GM18867 (cell line): ENCODE measurements at regions not wholly inside any gene's neighbourhood (a gene's known extent, or its start where the extent isn't known, plus 50 kb on each side); places are given as distances from the start of the nearest gene placed in this dataset.
A peak's percentile ranks its signal among the peaks of the same experiment; 100 is the strongest.
"Not testable (repeated sequence)": the region's sequence is repeated elsewhere in the genome, so short reads cannot be mapped to it uniquely, and the experiment has no call there.

Experiments
- ATAC-seq: cut with Tn5 transposase; IDR thresholded peaks from one replicate; pipeline ENCODE4 v1.9.1; 2021; ENCODE audit warnings: mild to moderate bottlenecking, moderate library complexity; ENCODE audit not compliant: unreplicated experiment

DNA sequence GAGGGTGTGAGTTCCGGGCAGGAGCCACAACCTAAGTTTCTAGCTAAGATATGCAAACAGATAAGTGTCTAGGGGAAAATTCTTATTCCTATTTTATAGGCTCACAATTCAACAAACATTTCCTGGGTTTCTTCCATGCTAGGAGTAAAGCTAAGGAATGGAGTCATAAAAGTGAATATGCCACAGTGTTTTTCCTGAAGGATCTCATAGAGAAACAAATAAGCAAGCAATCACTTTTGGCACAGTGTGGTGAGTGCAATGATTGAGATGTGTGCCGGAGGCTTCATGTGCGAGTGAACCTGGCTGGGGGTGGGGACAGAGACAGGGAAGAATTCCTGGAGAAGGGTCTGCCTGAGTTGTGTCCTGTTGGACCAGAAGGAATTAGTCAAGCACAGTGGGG lies 147.4 kb downstream of the TENT5C start:
- no peak for ATAC-seq

DNA sequence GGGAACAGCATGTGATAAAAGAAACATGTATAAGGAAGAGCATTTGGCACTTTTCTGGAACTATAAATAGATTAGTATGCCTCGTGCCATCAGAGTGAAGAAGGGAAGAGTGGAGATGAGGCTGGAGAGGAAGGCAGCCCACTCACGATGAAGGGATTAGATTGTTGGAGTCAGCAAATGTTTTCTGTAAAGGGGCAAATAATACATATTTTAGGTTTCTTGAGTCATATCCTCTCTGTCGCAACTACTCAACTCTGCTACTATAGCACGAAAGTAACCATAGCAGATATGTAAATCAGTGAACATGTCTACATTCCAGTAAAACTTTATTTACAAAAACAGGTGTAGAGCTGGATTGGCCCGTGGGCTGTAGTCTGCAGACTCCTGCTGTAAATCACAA lies 147.8 kb downstream of the TENT5C start:
- ATAC-seq, result no peak

GRCh38 chr1:117754061-117754969 lies 148.5 kb downstream of the TENT5C start:
- ATAC-seq, result no peak

GRCh38 chr1:117757668-117758067 lies 151.8 kb downstream of the TENT5C start:
- no peak for ATAC-seq

DNA sequence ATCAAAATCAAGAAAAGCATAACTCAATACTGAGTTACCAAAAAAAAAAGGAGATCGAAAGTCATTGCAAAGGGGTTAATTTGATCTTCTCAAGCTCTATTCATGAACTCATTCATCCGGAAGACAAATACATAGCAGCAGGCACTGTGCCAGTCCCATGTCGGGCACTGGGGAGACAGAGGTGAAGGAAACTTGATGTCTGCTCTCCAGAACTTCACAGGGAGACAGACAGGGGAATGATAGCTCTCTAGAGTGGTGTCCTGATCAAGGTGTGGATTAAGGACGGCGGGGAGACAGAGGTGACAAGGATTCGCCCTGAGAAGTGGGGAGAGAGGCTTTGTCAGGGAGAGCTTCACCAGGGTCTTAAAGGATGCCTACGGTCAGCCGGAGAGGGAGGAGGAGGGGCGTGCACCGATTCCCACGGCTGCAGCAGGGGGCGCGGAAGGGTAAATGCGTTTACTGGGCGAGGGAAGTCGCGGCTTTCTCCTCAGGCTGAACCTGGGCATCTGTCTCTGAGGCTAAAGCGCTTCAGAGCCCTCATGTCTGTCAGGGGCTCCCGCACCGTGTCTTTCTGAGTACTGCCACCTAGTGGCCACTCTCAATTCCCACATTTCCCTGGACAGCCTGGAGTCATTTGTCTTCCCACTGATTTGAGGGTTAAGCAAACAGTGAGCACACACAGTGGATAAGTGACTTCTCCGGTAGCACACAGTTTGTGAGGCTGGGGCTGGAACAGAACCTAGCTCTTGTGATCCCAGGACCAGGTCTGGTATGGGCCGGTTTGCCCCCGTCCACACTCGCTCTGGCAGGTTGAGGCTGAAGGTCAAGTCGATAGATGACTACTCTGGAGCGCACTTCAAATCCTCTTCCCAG lies 152.8 kb downstream of the TENT5C start:
- ATAC-seq, result peak; percentile 69

DNA sequence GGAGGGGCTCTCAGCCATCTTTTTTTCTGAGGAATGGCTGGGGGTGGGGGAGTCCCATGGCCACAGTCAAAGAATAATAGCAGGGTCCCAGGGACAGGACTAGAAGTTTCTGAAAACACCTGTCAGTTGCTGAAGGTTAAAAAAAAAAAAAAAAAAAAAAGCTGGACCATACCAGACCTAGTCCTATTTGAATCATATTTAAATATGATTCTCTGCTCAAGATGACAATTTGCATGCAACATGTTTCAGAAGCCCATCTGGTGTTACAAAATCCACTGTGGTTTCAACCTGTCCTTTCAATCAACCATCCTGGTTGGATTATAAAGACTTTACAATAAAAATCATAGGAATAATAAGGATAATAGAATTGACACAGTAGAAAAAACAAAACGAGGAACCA lies 153.7 kb downstream of the TENT5C start:
- ATAC-seq, result peak; percentile 51

DNA sequence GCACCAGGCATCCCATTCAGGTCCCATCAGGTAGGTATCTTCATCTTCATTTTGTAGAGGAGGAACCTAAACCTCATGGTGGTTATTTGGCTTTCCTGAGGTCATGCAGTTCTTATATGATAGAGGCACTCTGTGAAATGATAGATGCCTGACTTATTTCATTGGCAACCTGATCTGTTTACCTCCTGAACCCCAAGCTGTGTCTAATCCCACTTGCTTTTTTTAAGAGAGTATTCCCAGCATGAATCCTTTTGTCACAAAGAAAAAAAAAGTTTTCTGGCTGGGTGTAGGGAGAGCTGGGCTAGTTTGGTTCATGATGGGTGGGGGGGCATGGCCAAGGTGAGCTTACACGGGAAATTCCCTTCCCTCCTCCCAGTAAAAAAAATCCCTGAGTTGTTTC lies 154.2 kb downstream of the TENT5C start:
- no peak for ATAC-seq

DNA sequence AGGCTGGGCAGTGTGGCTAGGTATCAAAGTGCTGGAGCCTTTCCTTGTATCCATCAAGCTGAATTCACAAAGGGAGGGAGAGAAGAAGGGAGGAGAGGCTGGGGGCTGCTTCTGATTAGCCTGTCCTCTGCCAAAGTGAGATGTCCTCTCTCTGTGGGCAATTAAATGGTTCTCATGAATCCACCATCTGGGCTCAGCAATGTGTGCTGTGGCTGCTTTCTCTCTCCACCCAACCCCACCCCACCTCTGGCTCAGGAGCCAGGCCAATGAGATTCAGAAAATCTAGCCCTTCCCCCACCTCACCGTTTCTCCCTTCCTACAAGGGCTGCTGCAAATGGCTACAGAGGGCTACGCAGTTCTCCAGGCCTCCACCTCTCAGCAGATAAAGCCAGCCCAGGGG lies 154.6 kb downstream of the TENT5C start:
- ATAC-seq, result no peak

- not testable (repeated sequence) for ATAC-seq
Measured at GRCh38 chr1:117767756-117768155, 161.7 kb downstream of the GDAP2 start.

GRCh38 chr1:117770981-117771531 lies 158.4 kb downstream of the GDAP2 start:
- no peak for ATAC-seq

DNA sequence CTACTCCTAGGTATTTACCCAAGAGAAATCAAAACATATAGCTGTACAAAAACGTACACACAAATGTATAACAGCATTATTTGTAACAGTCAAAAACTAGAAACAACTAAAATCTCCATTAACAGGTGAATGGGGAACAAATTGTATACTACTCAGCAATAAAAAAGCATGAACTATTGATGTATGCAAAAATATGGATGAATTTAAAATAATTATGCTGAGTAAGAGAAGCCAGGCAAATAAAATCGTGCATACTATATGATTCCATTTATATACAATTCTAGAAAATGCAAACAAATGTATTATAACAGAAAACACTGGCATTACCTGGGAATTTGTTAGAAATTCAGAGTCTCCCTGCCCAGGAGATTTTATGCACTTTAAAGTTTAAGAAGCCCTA lies 150.1 kb downstream of the GDAP2 start:
- ATAC-seq, result no peak

GRCh38 chr1:117780687-117781475 lies 148.5 kb downstream of the GDAP2 start:
- no peak for ATAC-seq

DNA sequence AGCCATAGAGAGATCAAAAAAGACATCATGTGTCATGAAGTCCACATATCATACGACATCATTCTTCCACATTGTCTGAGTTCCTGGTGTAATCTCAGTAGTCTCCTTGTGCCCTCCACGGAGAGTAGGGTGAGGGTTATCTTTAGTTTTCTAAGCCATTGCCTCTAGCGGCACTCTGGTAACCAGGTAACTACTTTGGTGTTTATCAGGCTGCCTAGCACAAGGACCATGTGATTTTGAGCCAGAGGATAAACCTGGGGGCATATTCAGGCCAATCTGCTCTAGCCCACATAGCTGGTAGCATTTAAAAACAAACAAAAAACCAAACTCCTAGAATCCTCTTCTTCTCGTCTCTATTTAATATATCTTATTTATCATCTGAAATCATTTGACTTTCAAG lies 147.4 kb downstream of the GDAP2 start:
- no peak for ATAC-seq

DNA sequence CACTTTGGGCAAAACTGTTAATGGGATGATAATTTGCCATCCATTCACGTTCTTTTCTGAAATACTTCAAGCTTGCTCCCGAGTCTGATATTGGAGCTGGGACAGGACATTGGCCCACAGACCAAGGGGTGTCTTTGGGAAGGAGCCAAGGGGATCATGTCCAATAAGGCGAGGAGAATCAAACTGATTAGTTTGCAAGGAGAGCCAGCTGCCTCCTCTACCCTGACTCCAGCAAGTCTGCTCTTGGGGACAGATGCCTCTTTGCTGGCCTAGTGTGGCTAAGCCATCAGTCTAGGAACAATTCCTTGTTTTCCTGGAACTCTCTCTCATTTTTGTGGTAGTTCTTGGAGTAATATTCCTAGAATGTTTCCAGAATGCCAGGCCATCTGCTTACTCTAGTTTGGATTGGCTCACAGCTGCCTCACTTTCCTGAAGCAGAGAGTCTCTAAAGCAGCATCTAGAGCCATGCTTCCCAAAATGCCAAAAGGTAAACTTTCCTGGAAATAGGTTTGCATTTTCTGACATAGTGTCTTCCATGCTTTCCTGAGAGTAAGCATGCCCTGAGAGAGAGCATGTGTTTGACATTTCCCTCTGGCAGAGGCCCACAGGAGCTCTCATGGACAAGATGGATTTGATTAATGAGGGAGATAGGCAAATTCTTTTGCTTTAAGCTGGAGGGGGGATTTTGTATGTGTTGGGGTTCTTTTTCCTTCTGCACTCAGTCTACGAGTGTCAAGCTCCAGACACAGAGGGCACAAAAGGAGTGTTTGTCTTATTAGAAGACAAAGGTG lies 145.6 kb downstream of the GDAP2 start:
- no peak for ATAC-seq

DNA sequence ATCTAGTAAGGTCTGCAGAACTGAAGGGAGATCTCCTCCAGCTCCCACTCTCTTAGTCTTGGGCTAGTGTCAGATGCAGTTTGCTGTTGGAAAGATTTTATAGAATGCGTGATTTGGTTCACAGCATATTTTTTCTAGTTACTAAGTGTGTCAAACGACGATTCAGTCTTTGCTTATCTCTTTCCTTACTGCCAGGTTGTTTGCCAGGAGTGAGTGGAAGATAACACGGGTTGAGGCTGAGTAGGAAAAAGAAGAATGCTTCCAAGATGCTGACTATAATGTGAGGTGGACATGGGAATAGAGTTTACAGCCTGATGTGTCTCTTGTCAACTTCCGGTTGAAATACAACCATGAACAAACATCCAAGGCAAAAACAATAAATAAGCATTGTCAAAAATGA lies 141.4 kb downstream of the GDAP2 start:
- no peak for ATAC-seq

GRCh38 chr1:117793413-117793812 lies 136.0 kb downstream of the GDAP2 start:
- no peak for ATAC-seq

- no peak for ATAC-seq
Measured at GRCh38 chr1:117794073-117794472, 135.3 kb downstream of the GDAP2 start.

- ATAC-seq, result no peak
Measured at GRCh38 chr1:117795190-117795589, 134.2 kb downstream of the GDAP2 start.

DNA sequence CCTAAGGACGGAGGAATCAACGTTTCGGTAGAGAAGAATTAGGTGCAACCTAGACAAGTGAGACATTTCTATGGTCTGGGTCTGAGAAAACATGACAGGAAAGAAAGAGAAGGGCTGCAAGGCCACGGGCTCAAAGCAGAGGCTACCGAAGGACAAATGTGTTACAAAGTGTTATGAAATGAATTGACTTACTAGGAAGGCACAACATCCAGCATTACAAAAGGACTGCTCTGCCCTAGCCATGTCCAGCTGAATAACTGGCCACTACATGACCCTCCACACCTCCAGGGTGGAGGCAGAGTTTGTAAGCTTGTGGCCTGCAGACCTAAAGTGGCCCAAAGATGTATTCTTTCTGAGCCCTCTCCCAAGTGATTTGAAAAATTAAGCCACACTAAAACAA lies 133.6 kb downstream of the GDAP2 start:
- no peak for ATAC-seq

DNA sequence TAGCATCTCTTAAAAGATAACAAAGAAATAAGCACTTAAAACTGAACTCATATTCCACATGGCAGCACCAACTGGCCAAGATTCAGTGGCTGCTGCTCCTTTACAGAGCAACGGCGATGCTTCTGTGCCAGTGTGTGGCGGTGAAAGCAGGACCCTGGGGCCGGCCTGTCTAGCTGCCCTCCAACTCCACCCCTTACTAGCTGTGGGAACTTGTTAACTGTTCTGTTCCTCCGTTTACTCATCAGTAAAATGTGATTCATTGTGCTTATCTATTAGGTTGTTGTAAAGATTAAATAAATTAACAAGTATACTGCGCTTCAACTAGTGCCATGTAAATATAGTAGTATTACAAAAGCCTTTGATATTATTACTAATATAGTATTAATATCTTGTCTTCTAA lies 133.2 kb downstream of the GDAP2 start:
- no peak for ATAC-seq
